ENCODE measurements at regions not wholly inside any gene's neighbourhood (a gene's known extent, or its start where the extent isn't known, plus 50 kb on each side); places are given as distances from the start of the nearest gene placed in this dataset.
"Not testable (repeated sequence)": the region's sequence is repeated elsewhere in the genome, so short reads cannot be mapped to it uniquely, and the experiment has no call there.

- no peak for DNase-seq
Observed at GRCh38 chr9:102355982-102356381, 617.5 kb upstream of the GRIN3A start.

GRCh38 chr9:102354041-102354440 is 615.6 kb upstream of the GRIN3A start:
- no peak for DNase-seq

- DNase-seq: not testable (repeated sequence)
Observed at GRCh38 chr9:102337471-102337870, 599.0 kb upstream of the GRIN3A start.

GRCh38 chr9:102309379-102309778 is 570.9 kb upstream of the GRIN3A start:
- DNase-seq: no peak

- DNase-seq: no peak
Observed at GRCh38 chr9:102295188-102295587, 556.7 kb upstream of the GRIN3A start.

GRCh38 chr9:102273952-102274351 is 535.5 kb upstream of the GRIN3A start:
- DNase-seq: no peak

GRCh38 chr9:102253099-102253498 is 514.7 kb upstream of the GRIN3A start:
- no peak for DNase-seq

- no peak for DNase-seq
Observed at GRCh38 chr9:102244916-102245315, 506.5 kb upstream of the GRIN3A start.

- no peak for DNase-seq
Observed at GRCh38 chr9:102237520-102237919, 499.1 kb upstream of the GRIN3A start.

- no peak for DNase-seq
Observed at GRCh38 chr9:102237094-102237493, 498.6 kb upstream of the GRIN3A start.

GRCh38 chr9:102227416-102227815 is 489.0 kb upstream of the GRIN3A start:
- not testable (repeated sequence) for DNase-seq

- DNase-seq: no peak
Observed at GRCh38 chr9:102225841-102226441, 487.5 kb upstream of the GRIN3A start.

GRCh38 chr9:102223320-102224136 is 485.1 kb upstream of the GRIN3A start:
- not testable (repeated sequence) for DNase-seq

- DNase-seq: no peak
Observed at GRCh38 chr9:102209176-102209575, 470.7 kb upstream of the GRIN3A start.

GRCh38 chr9:102206432-102206831 is 468.0 kb upstream of the GRIN3A start:
- no peak for DNase-seq

GRCh38 chr9:102205251-102205650 is 466.8 kb upstream of the GRIN3A start:
- no peak for DNase-seq

GRCh38 chr9:102202126-102202525 is 463.7 kb upstream of the GRIN3A start:
- no peak for DNase-seq

GRCh38 chr9:102185962-102186361 is 447.5 kb upstream of the GRIN3A start:
- no peak for DNase-seq

- DNase-seq: no peak
Observed at GRCh38 chr9:102185371-102185770, 446.9 kb upstream of the GRIN3A start.

GRCh38 chr9:102178811-102179210 is 440.4 kb upstream of the GRIN3A start:
- no peak for DNase-seq

GRCh38 chr9:102174202-102174601 is 435.8 kb upstream of the GRIN3A start:
- not testable (repeated sequence) for DNase-seq

- DNase-seq: no peak
Observed at GRCh38 chr9:102164247-102164646, 425.8 kb upstream of the GRIN3A start.

GRCh38 chr9:102153081-102153480 is 414.6 kb upstream of the GRIN3A start:
- DNase-seq: not testable (repeated sequence)

GRCh38 chr9:102135768-102136167 is 397.3 kb upstream of the GRIN3A start:
- DNase-seq: no peak

GRCh38 chr9:102124465-102124864 is 386.0 kb upstream of the GRIN3A start:
- DNase-seq: no peak

All from activated CD4-positive, alpha-beta T cell treated with anti-CD3 and anti-CD28 coated beads, Interleukin-2, Interleukin-6, amounts not matched to agents 100 ng/mL and 50 ng/mL, durations not matched to agents 16 hours and 8 hours (primary cell).